AML-193 (cell line): ENCODE measurements at regions not wholly inside any gene's neighbourhood (a gene's known extent, or its start where the extent isn't known, plus 50 kb on each side); places are given as distances from the start of the nearest gene placed in this dataset.

Source experiments
- DNase-seq, 2 experiments: peaks; one replicate each; lab custom pipeline; 2025; lab: John Stamatoyannopoulos, UW

DNA sequence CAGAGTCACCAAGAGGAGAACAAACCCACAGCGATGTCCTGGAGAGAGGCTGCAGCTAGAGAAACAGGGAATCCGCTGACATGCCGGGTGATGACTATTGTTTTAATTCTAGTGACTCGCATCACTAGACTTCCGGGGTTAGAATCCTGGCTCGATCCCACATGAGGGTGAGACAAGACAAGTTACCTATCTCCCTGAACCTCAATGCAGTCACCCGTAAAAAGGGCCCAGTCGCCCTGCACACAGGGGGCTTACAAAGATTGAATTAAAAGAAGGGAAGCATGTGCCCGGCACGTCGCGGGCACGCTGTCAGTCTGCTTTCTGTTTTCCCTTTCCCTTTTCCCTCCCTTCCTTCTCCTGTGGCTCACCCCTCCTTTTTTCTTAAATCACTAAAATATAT lies 212.9 kb upstream of the FOXF1 start:
- DNase-seq: no peak

DNA sequence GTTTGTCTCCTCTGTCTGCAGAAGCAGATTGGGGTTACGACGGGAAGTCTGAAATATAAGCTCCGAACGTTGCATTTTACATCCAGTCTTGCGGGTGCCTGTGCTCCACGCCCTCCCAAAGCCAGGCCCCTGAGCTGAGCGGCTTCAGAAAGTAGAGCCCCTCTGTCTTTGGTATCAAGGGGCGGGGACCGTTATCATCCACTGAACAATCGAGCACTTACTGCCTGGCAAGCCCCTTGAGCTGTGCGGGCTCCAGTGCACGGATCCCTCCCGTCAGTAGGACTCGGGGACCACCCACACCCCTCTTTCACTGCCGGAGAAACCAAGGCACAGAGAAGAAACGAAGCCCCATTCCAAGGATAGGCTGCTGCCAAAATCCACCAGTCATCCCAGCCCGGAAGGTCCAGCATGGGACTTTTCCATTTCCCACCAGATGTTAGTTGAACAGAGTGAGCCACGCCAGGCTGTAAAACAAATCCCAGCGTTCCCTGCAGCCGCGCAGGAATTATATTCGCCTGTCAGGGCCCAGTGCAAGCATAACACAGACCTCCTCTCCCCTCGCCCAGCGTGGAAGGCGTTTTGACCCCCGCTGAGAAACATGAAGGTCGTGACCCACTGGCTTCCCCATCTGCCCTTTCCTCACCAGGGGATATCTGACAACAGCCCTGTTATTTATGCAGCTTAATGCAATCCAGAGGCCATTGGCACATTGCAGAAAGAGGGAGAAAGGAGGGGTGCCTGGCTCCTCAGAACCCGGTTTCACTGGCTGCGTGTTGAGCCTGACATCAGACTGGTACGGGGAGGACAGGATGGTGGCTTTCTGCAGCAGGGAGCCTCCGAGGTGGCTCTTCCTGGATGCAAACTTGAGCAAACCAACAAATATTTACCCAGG lies 212.2 kb upstream of the FOXF1 start:
- DNase-seq: no peak

DNA sequence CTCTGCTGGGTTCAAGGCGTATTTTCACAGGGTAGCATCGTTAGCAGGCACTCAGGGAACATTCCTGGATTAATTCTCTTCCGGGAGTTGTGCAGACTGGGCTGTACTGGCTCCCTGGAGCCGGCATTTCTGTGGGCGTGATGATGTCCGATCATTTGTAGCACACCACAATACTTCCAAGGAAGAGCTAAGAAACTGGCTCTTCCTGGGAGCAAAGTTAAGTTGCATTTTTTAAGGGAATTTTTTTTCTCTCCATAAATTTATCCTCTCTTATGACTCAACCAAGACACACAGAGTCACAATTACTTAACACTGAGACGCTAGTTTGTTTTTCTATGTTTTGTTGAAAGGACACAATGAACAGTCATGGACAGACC lies 211.6 kb upstream of the FOXF1 start:
- DNase-seq: no peak

DNA sequence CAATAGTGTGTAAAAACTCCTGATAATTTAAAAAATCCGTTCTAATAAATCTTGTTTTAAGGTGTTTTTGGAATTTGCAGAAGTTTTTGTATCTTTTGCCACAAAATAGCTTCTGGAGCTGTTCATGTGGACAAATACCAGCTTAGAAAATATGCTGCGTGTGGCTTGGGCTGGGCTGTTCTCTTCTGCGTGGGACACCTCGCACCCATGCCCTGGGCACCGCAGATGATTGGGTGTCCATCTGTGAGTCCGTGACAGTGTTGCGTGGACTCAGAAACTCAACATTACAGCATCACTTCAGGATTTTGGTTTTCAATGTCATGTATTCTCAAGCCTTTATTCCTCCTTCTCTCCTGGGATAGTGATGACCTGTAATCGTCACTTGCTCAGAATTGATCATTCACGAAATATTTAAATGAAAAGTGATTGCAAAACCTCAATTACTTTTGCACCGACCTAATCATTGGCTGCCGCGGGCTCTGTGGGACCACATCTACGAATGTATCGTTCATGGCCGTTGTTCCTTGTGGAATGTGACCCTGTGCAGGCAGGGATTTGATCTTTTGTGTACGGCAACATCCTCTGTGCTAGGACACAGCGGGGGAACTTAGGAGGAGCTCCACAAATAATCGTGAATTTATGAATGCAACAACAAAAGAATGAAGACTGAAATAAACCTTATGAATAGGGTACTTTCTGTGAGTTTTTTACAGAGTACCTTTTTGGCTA lies 210.3 kb upstream of the FOXF1 start:
- DNase-seq: no peak

GRCh38 chr16:86300746-86301481 lies 209.4 kb upstream of the FOXF1 start:
- no peak for DNase-seq

DNA sequence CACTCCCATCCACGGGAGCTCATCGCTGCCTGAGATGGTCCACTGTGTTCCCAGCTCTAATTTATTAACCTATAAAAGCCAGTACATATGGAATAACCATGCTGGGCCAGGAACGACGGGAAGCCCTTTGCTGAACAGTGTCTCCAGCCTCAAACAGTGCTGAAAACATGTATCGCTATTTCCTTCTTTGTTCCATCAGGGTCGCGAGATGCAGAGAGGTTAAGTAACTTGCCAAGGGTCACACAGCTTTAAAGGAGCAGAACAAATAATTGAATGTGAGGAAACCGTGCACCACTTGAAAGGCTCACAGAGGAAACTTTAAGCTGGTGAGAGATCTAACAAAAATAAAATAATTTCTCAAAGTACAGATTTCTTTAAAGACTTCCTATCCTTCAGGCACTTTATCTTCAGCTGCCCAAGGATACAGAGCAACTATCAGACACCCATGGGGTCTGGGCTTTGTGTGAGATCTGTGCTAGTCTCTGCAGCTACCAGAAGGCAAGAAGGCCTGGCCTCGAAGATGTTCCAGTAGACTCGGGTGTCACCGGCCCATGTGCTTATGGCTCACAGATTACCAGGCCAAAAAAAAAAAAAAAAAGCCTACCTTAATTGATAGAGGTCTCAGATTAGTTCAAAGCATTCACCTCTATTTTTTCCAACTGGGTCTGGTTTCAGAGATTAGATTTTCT lies 207.8 kb upstream of the FOXF1 start:
- DNase-seq: no peak

DNA sequence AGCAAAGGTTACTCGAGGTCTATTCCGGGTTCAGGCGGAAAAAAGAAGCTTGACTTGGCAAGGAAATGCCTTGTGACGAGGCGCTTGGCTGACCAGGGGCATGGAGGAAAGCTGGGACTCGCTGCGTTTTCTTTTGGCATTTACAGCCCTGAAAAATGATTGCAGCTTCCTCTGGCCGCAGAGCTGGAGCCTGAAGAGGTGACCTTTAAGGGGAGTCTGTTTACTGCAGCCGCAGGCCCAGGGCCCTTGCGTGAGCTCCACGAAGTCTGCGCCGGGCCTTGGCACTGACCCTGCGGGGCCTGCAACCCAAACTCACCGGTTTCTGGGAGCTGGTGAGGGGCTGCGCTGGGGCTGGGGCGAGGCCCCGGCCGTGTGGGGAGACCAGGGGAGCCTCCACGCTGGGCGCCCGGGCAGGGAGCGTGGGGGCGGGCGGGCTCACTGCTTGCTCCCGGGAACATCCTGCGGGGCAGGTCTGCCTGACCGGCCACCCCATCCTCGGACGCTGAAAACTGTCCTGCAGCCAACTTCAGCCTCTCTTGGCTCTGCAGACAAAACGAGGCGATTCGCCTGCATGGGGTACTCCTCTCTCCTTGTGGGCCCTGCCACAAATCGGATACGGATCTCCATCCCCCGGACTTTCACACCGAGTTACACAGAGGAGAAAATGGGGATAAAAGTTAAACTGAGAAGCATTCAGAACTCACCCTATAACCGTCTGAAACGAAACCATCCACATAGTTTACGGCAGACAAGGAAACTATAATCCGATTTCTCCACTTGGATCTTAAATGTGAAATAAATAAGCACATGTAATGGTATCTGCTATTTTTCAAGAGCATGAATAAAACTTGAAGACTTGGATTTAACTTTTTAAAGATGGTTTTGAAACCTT lies 206.3 kb upstream of the FOXF1 start:
- no peak for DNase-seq

- DNase-seq: no peak
These were observed 205.5 kb upstream of the FOXF1 start for GRCh38 chr16:86304868-86305267.

DNA sequence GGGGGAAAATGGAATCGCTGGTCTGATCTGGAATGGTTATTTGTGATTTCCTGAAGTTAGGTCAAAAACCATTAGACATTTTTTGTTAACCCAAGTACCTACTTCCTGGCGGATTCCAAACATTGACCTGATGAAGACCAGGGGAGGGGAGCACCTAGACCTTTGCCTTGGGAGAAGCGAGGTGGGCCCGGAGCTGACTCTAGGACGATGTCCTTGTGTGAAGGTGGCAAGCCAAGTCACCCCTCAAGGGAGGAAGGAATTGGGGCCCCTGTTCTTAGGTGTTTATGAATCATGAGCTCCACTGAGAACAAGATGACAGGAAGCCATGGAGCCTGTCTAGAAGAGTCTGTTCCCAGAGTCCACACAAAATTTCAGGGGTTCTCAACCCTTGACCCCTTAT lies 204.9 kb upstream of the FOXF1 start:
- no peak for DNase-seq

GRCh38 chr16:86306011-86306644 lies 204.2 kb upstream of the FOXF1 start:
- DNase-seq: no peak

- no peak for DNase-seq
These were observed 203.4 kb upstream of the FOXF1 start for GRCh38 chr16:86306811-86307513.

DNA sequence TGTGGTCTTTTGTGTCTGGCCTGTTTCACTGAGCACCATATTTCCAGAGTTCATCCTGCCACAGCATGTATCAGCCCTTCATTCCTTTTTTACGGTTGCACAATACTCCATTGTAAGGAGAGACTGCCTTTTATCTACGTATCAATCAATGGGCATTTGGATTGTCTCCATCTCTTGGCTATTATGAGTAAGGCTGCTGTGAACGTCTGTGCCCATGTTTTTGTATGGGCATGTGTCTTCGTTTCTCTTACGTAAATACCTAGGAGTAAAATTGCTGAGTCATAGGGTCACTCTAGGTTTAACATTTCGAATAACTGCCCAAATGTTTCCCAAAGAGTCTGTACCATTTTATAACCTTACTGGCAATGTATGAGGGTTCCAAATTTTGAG lies 202.8 kb upstream of the FOXF1 start:
- DNase-seq: no peak

DNA sequence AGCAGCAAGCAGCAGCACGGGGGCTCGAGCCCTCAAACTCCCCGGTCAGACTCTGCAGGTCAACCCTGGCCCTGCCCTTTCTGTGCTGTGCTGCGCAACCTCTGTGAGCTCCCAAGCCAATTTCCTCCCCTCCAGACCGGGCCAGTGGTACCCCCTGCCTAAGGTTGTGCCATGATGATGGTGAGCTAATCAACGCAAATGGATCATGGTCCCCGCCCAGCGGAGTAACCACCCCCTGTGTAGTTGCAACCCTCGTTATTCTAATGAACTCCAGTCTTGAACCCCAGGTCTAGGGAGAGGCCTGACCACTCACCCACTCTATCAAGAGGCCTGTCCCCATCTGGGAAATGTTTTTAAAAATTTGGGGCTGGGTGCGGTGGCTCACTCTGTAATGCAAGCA lies 201.8 kb upstream of the FOXF1 start:
- no peak for DNase-seq

DNA sequence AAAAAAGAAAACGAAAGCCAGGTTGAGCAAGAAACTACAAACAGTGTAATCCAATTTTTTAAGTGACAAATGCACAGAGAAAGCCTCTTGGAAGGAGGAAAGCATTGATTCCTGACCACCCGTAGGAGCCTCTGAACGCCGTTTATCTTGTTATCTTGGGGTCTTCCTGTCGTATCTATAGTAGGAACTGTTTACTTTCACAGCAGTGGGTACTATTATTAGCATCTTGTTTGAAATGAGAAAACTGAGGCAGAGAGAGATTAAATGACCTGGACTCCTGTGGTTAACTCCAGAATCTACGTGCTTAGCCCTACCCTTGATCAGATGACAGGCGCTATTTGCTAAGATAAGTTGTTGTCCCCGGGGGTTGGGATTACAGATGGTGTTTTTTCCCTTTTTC lies 196.7 kb upstream of the FOXF1 start:
- DNase-seq: no peak

DNA sequence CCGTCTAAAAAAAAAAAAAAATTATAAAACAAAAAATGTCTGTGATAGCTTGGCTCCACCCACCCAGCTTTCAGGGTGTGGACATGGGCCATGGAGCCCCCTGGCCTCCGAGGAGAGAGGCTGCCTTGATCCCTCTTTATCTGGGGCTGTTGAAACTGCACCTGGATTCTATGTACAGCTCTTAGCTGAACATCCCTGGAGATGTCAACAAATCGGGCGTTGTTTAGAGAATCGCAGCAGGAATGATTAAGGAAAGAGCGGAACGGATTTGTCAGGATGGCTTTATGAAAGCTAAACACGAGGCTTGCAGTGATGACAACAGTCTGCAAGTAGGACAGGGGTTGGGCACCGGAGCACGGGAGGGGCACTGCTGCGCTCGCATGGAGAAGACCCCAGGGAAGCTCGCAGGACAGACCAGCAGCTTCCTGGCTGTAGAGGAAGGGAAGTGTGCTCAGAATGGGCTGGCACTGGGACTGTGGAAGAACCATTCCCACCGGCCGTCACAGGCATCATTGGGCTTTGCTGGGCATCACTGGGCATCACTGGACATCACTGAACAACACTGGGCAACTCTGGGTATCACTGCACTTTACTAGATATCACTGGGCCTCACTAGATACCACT lies 195.8 kb upstream of the FOXF1 start:
- DNase-seq: no peak

DNA sequence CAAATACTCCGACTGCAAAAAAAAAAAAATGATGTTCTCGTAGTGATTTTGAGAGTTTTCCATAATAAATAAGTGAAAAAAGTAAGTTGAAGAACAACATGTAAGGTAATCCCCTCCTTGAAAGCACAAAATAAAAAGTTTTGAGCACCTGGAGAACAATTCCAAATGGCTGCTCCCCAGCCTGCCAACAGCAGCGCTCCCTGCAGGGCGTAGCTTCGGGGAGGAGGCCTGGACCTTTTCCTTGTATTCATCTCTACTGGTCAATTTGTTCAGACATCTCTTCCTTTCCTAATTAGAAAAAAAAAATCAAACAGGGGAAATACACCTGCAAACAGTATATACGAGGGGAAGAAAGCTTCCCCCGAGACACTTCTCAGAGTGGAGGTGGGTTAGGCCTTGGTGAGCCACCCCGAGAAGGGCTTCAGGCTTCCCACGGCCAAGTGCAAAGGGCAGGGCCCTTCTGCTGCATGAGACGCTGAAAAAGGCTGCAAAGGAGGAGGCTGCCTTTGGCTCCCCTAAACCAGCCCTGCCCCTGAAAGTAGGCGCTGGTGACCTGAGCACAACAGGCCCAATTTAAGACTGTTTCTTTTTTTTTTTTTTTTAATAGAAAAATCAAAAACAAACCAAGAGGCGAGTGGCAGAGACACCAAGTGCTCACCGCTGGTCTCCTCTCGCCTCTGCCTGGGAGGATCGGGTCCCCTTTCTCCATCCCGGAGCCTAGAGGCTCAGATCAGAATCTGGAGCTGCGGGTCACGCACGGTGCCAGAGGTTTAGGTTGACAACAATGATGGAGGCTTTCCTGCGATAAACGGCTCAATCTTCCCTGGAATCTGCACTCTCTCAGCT lies 193.1 kb upstream of the FOXF1 start:
- no peak for DNase-seq

DNA sequence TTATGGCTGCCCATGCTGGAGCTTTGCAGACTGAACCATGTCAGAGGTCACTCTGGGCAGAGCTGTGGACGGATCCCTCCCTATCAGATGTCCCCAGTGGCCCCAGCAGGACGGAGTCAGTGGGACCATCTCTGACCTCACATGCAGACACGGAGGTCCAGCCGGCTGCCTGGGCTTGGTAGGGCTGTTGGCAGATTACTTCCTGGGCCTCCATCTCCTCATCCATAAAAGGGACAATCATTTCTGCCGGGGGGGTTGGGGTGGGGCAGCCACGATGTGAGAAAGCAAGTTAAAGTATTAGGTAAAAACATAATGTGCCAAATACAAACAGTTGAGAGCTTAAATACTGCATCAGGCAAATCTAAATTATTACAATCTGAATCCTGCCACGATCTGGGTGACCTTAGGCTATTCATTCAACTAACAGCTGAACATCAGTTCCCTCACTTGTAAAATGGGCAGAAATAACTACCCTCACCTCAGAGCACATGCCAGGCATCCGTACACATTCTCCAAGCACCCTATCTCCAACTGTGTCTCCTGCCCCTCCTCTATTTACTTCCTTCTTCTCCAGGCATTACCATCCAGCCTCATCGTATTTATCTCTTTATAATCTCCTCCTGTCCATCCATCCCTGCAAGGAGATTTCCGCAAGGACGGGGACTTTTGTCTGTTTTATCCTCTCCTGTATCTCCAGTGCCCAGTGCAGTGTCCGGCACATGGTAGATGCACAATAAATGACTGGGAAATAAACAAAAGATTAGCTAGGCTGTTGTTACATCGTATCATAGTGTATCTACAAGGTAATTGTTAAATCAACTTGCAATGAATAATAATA lies 192.3 kb upstream of the FOXF1 start:
- no peak for DNase-seq
